CD4-positive, alpha-beta T cell treated with Interleukin-12 subunit alpha and Interleukin-12 subunit beta, for 1 hour (primary cell): ENCODE measurements at regions not wholly inside any gene's neighbourhood (a gene's known extent, or its start where the extent isn't known, plus 50 kb on each side); places are given as distances from the start of the nearest gene placed in this dataset.
"Not testable (repeated sequence)": the region's sequence is repeated elsewhere in the genome, so short reads cannot be mapped to it uniquely, and the experiment has no call there.

Experiments used
- DNase-seq: peaks from one replicate; pipeline ENCODE4 v3.0.0-alpha.2; 2020

- no peak for DNase-seq
Observed at GRCh38 chr6:101114703-101115102, 233.6 kb upstream of the ASCC3 start.

GRCh38 chr6:101116337-101116736 is 235.2 kb upstream of the ASCC3 start:
- DNase-seq, result no peak

- no peak for DNase-seq
Observed at GRCh38 chr6:101117393-101118135, 236.4 kb upstream of the ASCC3 start.

- no peak for DNase-seq
Observed at GRCh38 chr6:101118136-101118396, 236.9 kb upstream of the ASCC3 start.

GRCh38 chr6:101120747-101121146 is 239.6 kb upstream of the ASCC3 start:
- no peak for DNase-seq

- no peak for DNase-seq
Observed at GRCh38 chr6:101125380-101125971, 244.3 kb upstream of the ASCC3 start.

GRCh38 chr6:101126501-101126900 is 245.4 kb upstream of the ASCC3 start:
- no peak for DNase-seq

GRCh38 chr6:101129851-101130250 is 248.7 kb upstream of the ASCC3 start:
- DNase-seq, result no peak

GRCh38 chr6:101146389-101146788 is 247.1 kb upstream of the GRIK2 start:
- DNase-seq, result no peak

GRCh38 chr6:101150226-101150625 is 243.3 kb upstream of the GRIK2 start:
- DNase-seq, result no peak

GRCh38 chr6:101157638-101158037 is 235.9 kb upstream of the GRIK2 start:
- DNase-seq, result not testable (repeated sequence)

- DNase-seq, result no peak
Observed at GRCh38 chr6:101163611-101164010, 229.9 kb upstream of the GRIK2 start.

GRCh38 chr6:101167638-101168037 is 225.9 kb upstream of the GRIK2 start:
- no peak for DNase-seq

GRCh38 chr6:101171049-101171448 is 222.5 kb upstream of the GRIK2 start:
- DNase-seq, result not testable (repeated sequence)

GRCh38 chr6:101178748-101179147 is 214.8 kb upstream of the GRIK2 start:
- no peak for DNase-seq

- no peak for DNase-seq
Observed at GRCh38 chr6:101181006-101181405, 212.5 kb upstream of the GRIK2 start.

- DNase-seq, result not testable (repeated sequence)
Observed at GRCh38 chr6:101188285-101188798, 205.2 kb upstream of the GRIK2 start.

GRCh38 chr6:101195588-101195987 is 197.9 kb upstream of the GRIK2 start:
- DNase-seq, result no peak

- DNase-seq, result no peak
Observed at GRCh38 chr6:101199441-101199840, 194.1 kb upstream of the GRIK2 start.

- DNase-seq, result no peak
Observed at GRCh38 chr6:101202867-101203374, 190.6 kb upstream of the GRIK2 start.

- no peak for DNase-seq
Observed at GRCh38 chr6:101203664-101204063, 189.8 kb upstream of the GRIK2 start.

- DNase-seq, result no peak
Observed at GRCh38 chr6:101208152-101208551, 185.4 kb upstream of the GRIK2 start.

- no peak for DNase-seq
Observed at GRCh38 chr6:101212640-101213039, 180.9 kb upstream of the GRIK2 start.

GRCh38 chr6:101222007-101222406 is 171.5 kb upstream of the GRIK2 start:
- DNase-seq, result no peak

- no peak for DNase-seq
Observed at GRCh38 chr6:101224751-101225150, 168.8 kb upstream of the GRIK2 start.
